ENCODE measurements at regions not wholly inside any gene's neighbourhood (a gene's known extent, or its start where the extent isn't known, plus 50 kb on each side); places are given as distances from the start of the nearest gene placed in this dataset.

DNA sequence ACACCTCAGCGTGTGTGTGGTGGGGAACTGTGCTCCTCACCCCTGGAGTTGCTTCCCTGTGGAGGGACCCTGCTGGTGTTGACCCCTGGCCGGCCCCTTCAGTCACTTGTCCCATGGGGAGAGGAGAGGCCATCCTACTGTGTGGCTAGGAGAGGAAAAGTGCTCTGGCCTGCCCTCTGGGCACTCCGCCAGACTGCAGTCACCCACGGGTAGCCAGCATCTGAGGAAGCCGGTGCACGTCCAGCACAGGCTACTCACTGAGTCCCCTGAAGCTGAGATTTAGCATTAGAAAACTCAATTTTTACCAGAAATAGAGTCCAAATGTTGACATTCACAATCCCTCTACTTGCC, 211.5 kb upstream of the RAB6C start:
- H3K9ac ChIP-seq (ENCODE audit: insufficient read depth, low read depth, low read length) = no peak overlapping the region
- no TSS peak for BruUV-seq (replicated peaks)
- WGBS (ENCODE audit: low lambda C conversion rate) = 22% methylated on average over 6 of the region's 6 CpGs
- H3K27ac ChIP-seq (ENCODE audit: extremely low read length, insufficient read depth, low read length) = no peak overlapping the region
- H3K36me3 ChIP-seq (replicated peaks in 1 of 2; ENCODE audit: control insufficient read depth in 1 of 2, insufficient read depth in 2 of 2, low read length in 2 of 2) = no peaks in the 10 kb centered on the region
- TF ChIP-seq ZKSCAN1 (IDR thresholded peaks at IDR 0.05; ENCODE audit: low read length) (no peak), KLF13 (CRISPR knock-in tag; IDR thresholded peaks at IDR 0.05) (no peak)
- TF ChIP-seq, protein P1, sequence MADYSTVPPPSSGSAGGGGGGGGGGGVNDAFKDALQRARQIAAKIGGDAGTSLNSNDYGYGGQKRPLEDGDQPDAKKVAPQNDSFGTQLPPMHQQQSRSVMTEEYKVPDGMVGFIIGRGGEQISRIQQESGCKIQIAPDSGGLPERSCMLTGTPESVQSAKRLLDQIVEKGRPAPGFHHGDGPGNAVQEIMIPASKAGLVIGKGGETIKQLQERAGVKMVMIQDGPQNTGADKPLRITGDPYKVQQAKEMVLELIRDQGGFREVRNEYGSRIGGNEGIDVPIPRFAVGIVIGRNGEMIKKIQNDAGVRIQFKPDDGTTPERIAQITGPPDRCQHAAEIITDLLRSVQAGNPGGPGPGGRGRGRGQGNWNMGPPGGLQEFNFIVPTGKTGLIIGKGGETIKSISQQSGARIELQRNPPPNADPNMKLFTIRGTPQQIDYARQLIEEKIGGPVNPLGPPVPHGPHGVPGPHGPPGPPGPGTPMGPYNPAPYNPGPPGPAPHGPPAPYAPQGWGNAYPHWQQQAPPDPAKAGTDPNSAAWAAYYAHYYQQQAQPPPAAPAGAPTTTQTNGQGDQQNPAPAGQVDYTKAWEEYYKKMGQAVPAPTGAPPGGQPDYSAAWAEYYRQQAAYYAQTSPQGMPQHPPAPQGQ (CRISPR knock-in tag; IDR thresholded peaks at IDR 0.05; ENCODE audit: borderline replicate concordance) = no peak
- FAIRE-seq (no peak), DNase-seq (ENCODE audit: low spot score) (no peak), ATAC-seq (no peak)
- no peak overlapping the region for H3K4me2 ChIP-seq (ENCODE audit: low read depth, low read length)
- ChIA-PET POLR2A (no interaction called here), CTCF (ENCODE audit: low intra/inter-chr PET ratio, low total read pairs) (no interaction called here)
- H3K4me3 ChIP-seq (replicated peaks in 1 of 3; ENCODE audit: insufficient read depth in 1 of 3, low read depth in 2 of 3, low read length in 3 of 3) = no peak overlapping the region
- H3K4me1 ChIP-seq (ENCODE audit: insufficient read depth, low read length) = no peaks in the 10 kb centered on the region
- H3K79me2 ChIP-seq (ENCODE audit: insufficient read depth, low read length) = no peaks in the 10 kb centered on the region
- H3K9me3 ChIP-seq (ENCODE audit: low read length) = no peaks in the 10 kb centered on the region
- intact Hi-C loops (cut with micrococcal nuclease; ENCODE audit: unreplicated experiment) (no loop called here), in situ Hi-C loops (cut with HindIII; ENCODE audit: extremely low pct_ligation_motif_present, low pct_unique_long_range_greater_than_20kb) (no loop called here)
- peaks cover 6 to 50% of the 10 kb centered on the region in 2 experiments; a peak in 4 of 5 replicates for H3K27me3 ChIP-seq (ENCODE audit: control insufficient read depth in 1 of 2, insufficient read depth in 2 of 2, low read length in 2 of 2)
- H2AFZ ChIP-seq (ENCODE audit: low read length) = no peak overlapping the region
- no peaks in the 10 kb centered on the region; the same call in 1 of the 2 replicates for H4K20me1 ChIP-seq (ENCODE audit: insufficient read depth, low read length)

DNA sequence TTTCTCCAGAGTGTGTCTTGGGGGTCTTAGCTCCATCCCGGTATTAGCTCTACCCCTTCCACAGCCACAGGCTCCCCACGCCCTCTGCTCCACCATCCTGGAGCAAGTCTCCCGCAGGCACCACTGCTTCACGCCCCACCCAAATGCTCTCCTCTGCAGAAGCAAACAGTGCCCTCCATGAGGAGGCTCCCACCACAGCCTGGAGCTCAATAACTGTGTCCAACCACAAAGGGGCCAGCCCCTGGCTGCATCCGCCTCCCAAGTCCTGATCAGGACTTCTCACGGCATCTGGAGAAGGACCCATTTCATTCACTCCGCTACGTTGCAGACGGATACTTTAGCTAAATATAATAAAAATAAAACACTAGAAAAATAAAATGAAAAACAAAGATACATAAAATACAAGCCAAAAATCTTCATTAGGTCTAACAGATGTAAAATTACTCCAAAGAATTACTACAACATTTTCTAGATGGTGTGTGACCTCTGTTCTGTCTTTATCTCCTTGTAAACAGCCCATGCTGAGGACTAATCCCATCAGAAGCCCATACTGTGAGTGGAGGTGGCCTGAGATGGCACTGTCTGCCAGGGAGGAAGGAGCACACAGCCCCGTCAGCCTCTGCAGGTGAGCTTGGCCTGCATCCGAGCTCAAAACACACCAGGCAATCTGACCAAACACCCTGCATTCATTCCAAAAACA, 210.8 kb upstream of the RAB6C start:
- Histone ChIP-seq H3K4me2 (ENCODE audit: low read depth, low read length) (no peak overlapping the region), H3K27me3 (ENCODE audit: control insufficient read depth in 1 of 2, insufficient read depth in 2 of 2, low read length in 2 of 2) (peaks cover 6 to 50% of the 10 kb centered on the region in 2 experiments; a peak in 4 of 5 replicates), H3K79me2 (ENCODE audit: insufficient read depth, low read length) (no peaks in the 10 kb centered on the region), H3K27ac (ENCODE audit: extremely low read length, insufficient read depth, low read length) (no peak overlapping the region), H3K9ac (ENCODE audit: insufficient read depth, low read depth, low read length) (no peak overlapping the region), H4K20me1 (ENCODE audit: insufficient read depth, low read length) (no peaks in the 10 kb centered on the region; the same call in 1 of the 2 replicates), H3K4me3 (replicated peaks in 1 of 3; ENCODE audit: insufficient read depth in 1 of 3, low read depth in 2 of 3, low read length in 3 of 3) (no peak overlapping the region), H3K36me3 (replicated peaks in 1 of 2; ENCODE audit: control insufficient read depth in 1 of 2, insufficient read depth in 2 of 2, low read length in 2 of 2) (no peaks in the 10 kb centered on the region), H3K9me3 (ENCODE audit: low read length) (no peaks in the 10 kb centered on the region), H3K4me1 (ENCODE audit: insufficient read depth, low read length) (no peaks in the 10 kb centered on the region), H2AFZ (ENCODE audit: low read length) (no peak overlapping the region)
- intact Hi-C loops (cut with micrococcal nuclease; ENCODE audit: unreplicated experiment) = no loop called here
- DNase-seq (ENCODE audit: low spot score) (no peak), ATAC-seq (no peak), FAIRE-seq (no peak)
- in situ Hi-C loops (cut with HindIII; ENCODE audit: extremely low pct_ligation_motif_present, low pct_unique_long_range_greater_than_20kb) = no loop called here
- 44% methylated on average over 11 of the region's 11 CpGs for WGBS (ENCODE audit: low lambda C conversion rate)
- no TSS peak for BruUV-seq (replicated peaks)
- ChIA-PET CTCF (ENCODE audit: low intra/inter-chr PET ratio, low total read pairs) (no interaction called here), POLR2A (no interaction called here)
- TF ChIP-seq HOXA9 (CRISPR knock-in tag; IDR thresholded peaks at IDR 0.05; ENCODE audit: borderline replicate concordance) (no peak), MLLT10 (CRISPR knock-in tag; IDR thresholded peaks at IDR 0.05) (no peak), ZFP36L2 (CRISPR knock-in tag; IDR thresholded peaks at IDR 0.05) (no peak), REPIN1 (CRISPR knock-in tag; IDR thresholded peaks at IDR 0.05; ENCODE audit: borderline replicate concordance, low read depth) (no peak)
- TF ChIP-seq, protein P2, sequence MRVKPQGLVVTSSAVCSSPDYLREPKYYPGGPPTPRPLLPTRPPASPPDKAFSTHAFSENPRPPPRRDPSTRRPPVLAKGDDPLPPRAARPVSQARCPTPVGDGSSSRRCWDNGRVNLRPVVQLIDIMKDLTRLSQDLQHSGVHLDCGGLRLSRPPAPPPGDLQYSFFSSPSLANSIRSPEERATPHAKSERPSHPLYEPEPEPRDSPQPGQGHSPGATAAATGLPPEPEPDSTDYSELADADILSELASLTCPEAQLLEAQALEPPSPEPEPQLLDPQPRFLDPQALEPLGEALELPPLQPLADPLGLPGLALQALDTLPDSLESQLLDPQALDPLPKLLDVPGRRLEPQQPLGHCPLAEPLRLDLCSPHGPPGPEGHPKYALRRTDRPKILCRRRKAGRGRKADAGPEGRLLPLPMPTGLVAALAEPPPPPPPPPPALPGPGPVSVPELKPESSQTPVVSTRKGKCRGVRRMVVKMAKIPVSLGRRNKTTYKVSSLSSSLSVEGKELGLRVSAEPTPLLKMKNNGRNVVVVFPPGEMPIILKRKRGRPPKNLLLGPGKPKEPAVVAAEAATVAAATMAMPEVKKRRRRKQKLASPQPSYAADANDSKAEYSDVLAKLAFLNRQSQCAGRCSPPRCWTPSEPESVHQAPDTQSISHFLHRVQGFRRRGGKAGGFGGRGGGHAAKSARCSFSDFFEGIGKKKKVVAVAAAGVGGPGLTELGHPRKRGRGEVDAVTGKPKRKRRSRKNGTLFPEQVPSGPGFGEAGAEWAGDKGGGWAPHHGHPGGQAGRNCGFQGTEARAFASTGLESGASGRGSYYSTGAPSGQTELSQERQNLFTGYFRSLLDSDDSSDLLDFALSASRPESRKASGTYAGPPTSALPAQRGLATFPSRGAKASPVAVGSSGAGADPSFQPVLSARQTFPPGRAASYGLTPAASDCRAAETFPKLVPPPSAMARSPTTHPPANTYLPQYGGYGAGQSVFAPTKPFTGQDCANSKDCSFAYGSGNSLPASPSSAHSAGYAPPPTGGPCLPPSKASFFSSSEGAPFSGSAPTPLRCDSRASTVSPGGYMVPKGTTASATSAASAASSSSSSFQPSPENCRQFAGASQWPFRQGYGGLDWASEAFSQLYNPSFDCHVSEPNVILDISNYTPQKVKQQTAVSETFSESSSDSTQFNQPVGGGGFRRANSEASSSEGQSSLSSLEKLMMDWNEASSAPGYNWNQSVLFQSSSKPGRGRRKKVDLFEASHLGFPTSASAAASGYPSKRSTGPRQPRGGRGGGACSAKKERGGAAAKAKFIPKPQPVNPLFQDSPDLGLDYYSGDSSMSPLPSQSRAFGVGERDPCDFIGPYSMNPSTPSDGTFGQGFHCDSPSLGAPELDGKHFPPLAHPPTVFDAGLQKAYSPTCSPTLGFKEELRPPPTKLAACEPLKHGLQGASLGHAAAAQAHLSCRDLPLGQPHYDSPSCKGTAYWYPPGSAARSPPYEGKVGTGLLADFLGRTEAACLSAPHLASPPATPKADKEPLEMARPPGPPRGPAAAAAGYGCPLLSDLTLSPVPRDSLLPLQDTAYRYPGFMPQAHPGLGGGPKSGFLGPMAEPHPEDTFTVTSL (CRISPR knock-in tag; IDR thresholded peaks at IDR 0.05; ENCODE audit: borderline replicate concordance) = no peak
- TF ChIP-seq, protein P3, sequence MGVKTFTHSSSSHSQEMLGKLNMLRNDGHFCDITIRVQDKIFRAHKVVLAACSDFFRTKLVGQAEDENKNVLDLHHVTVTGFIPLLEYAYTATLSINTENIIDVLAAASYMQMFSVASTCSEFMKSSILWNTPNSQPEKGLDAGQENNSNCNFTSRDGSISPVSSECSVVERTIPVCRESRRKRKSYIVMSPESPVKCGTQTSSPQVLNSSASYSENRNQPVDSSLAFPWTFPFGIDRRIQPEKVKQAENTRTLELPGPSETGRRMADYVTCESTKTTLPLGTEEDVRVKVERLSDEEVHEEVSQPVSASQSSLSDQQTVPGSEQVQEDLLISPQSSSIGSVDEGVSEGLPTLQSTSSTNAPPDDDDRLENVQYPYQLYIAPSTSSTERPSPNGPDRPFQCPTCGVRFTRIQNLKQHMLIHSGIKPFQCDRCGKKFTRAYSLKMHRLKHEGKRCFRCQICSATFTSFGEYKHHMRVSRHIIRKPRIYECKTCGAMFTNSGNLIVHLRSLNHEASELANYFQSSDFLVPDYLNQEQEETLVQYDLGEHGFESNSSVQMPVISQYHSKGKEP (CRISPR knock-in tag; IDR thresholded peaks at IDR 0.05) = no peak
